ENCODE measurements at regions not wholly inside any gene's neighbourhood (a gene's known extent, or its start where the extent isn't known, plus 50 kb on each side); places are given as distances from the start of the nearest gene placed in this dataset.

GRCh38 chr4:187235456-187236170, 512.0 kb upstream of the FAT1 start:
- TF ChIP-seq CTCF (optimal IDR thresholded peaks at IDR 0.05 in 1 of 3, IDR thresholded peaks at IDR 0.05 in 1 of 3, conservative IDR thresholded peaks at IDR 0.05 in 1 of 3; ENCODE audit: extremely low read depth in 1 of 3, insufficient read depth in 2 of 3, low read length in 3 of 3) (no peak), EZH2 (IDR thresholded peaks at IDR 0.05; ENCODE audit: low read length) (no peak)
